AG04450 (cell line): ENCODE measurements at regions not wholly inside any gene's neighbourhood (a gene's known extent, or its start where the extent isn't known, plus 50 kb on each side); places are given as distances from the start of the nearest gene placed in this dataset.

Source experiments
- CTCF ChIA-PET: fragments of 300-600, 350-600 bp; formaldehyde crosslinking; extraction: SDS; loops from one replicate; lab custom pipeline; 2022; ENCODE audit warnings: antibody characterized with exemption, inconsistent platforms; lab: Charles Lee
- POLR2A ChIA-PET: fragments of 350-600 bp; formaldehyde crosslinking; extraction: SDS; loops from one replicate; lab custom pipeline; 2021; ENCODE audit warnings: antibody characterized with exemption, inconsistent platforms; lab: Yijun Ruan, JAX
- DNase-seq: peaks from one replicate; pipeline ENCODE4 v3.0.0-alpha.2; 2011; ENCODE audit warnings: low read depth, low spot score
- H3K27ac ChIP-seq: one replicate; pipeline ENCODE4 v1.5.1; 2012; ENCODE audit warnings: low read depth, low read length, control low read depth
- H3K27me3 ChIP-seq: one replicate; pipeline ENCODE4 v1.6.0; 2012; ENCODE audit warnings: low read length; ENCODE audit not compliant: control insufficient read depth, insufficient read depth
- H3K4me3 ChIP-seq: 2 replicates; pipeline ENCODE4 v1.5.1; 2011; ENCODE audit warnings: mild to moderate bottlenecking, low read depth, low read length, control low read depth
- H3K9me3 ChIP-seq: 2 replicates; pipeline ENCODE4 v1.5.1; 2012; ENCODE audit warnings: low read length; ENCODE audit not compliant: control insufficient read depth, insufficient read depth
- TF ChIP-seq, protein P1 (sequence below): IDR thresholded peaks from 2 replicates; pipeline ENCODE4 v1.5.1; 2011; ENCODE audit warnings: low read depth, low read length, control low read depth, inconsistent platforms

DNA sequence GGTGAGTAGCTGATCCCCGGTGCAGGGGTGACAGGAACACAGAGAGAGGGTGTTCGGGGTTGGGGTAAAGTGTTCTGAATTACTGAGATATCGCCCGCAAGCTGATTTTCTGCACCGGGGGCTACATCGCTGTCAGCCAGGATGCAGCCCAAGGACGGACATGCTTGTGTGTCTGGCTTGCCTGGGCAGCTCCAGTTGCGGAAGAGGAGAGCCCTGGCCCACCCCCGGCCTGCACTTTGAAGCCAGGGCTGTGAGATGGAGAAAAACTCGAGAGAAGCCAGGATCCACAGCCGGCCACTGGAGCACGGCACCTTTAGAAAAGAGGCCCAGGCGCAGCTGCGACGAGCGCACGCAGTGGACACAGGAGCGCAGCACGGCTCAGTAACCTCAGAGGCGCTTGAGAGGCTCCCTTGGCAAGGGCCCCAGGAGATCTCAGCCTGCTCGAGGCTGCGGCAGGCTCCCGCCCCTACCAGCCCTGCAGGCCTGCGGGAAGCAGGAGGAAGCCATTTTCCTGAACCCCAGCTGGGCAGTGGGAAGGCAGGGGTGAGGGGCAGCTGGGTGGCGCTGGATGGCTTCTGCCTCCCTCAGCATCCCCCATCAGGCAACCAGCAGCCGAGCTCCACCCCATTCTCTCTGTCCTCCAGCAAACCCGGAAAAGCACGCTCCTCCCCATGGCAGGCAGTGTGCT is 59.2 kb downstream of the C9orf50 start:
- TF ChIP-seq, protein P1, sequence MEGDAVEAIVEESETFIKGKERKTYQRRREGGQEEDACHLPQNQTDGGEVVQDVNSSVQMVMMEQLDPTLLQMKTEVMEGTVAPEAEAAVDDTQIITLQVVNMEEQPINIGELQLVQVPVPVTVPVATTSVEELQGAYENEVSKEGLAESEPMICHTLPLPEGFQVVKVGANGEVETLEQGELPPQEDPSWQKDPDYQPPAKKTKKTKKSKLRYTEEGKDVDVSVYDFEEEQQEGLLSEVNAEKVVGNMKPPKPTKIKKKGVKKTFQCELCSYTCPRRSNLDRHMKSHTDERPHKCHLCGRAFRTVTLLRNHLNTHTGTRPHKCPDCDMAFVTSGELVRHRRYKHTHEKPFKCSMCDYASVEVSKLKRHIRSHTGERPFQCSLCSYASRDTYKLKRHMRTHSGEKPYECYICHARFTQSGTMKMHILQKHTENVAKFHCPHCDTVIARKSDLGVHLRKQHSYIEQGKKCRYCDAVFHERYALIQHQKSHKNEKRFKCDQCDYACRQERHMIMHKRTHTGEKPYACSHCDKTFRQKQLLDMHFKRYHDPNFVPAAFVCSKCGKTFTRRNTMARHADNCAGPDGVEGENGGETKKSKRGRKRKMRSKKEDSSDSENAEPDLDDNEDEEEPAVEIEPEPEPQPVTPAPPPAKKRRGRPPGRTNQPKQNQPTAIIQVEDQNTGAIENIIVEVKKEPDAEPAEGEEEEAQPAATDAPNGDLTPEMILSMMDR, result no peak
- Histone ChIP-seq H3K4me3 (no peak overlapping the region), H3K27ac (peak overlapping the region; percentile 31), H3K9me3 (no peaks in the 10 kb centered on the region; the same call in 1 of the 2 replicates), H3K27me3 (no peaks in the 10 kb centered on the region)
- no peak for DNase-seq
- POLR2A ChIA-PET, result interaction anchor here (0.5 kb wide), 1 partner anchor 101 kb away, joined by 4 read pairs; no protein-coding TSS in a partner anchor
- CTCF ChIA-PET, result no interaction called here

DNA sequence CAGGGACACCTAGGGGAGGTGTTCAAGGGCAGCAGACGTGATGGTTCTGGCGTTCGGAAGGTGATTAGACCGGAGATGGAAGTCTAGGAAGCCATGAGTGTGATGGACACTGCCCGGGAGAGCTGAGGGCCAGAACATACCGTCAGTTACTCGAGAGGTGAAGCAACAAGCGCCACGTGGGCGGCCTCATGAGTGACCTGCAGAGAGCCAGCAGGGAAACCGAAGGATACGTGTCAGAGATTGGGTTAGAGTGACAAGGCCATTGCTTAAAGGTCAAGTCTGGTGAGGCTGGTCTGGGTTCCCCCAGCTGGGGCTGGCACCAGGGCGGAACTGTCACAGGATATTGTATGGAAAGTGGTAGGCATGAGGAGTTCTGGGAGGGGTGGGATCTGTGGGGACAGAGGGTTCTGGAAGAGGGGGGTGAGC is 60.0 kb downstream of the C9orf50 start:
- Histone ChIP-seq H3K4me3 (no peak overlapping the region), H3K9me3 (no peaks in the 10 kb centered on the region; the same call in 1 of the 2 replicates), H3K27ac (no peak overlapping the region), H3K27me3 (no peaks in the 10 kb centered on the region)
- DNase-seq, result no peak
- TF ChIP-seq, protein P1, result no peak
- ChIA-PET CTCF (interaction anchor here (0.6 kb wide), 1 partner anchor 660 kb away, joined by 3 read pairs; no protein-coding TSS in a partner anchor), POLR2A (interaction anchor here (0.5 to 1.0 kb wide), 2 partner anchors 11 to 100 kb away, joined by 3 to 4 read pairs; no protein-coding TSS in a partner anchor)

DNA sequence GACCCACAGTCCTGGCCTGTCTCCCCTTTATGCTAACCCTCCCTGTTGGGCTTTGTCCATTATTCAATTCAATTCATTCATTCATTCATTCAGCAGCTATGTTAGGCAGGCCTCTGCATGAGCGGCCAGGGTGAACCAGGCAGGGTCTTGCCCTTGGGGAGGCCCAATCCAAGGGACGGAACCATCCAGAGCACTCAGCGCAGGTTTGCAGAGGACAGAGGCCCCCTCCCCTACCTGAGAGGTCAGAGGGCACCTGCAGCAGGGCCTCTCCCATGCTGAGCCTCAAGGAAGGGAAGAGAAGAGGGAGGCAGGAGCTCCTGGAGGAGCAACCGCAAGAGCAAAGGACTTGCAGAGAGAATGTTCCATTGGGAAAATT is 61.4 kb downstream of the C9orf50 start:
- no peak for DNase-seq
- H3K27ac ChIP-seq, result no peak overlapping the region
- H3K9me3 ChIP-seq, result no peaks in the 10 kb centered on the region; the same call in 1 of the 2 replicates
- POLR2A ChIA-PET, result interaction anchor here (0.6 to 1.0 kb wide), 2 partner anchors 9 to 63 kb away, joined by 3 to 8 read pairs; no protein-coding TSS in a partner anchor
- TF ChIP-seq, protein P1, result no peak
- H3K27me3 ChIP-seq, result no peaks in the 10 kb centered on the region
- H3K4me3 ChIP-seq, result no peak overlapping the region
- CTCF ChIA-PET, result no interaction called here

DNA sequence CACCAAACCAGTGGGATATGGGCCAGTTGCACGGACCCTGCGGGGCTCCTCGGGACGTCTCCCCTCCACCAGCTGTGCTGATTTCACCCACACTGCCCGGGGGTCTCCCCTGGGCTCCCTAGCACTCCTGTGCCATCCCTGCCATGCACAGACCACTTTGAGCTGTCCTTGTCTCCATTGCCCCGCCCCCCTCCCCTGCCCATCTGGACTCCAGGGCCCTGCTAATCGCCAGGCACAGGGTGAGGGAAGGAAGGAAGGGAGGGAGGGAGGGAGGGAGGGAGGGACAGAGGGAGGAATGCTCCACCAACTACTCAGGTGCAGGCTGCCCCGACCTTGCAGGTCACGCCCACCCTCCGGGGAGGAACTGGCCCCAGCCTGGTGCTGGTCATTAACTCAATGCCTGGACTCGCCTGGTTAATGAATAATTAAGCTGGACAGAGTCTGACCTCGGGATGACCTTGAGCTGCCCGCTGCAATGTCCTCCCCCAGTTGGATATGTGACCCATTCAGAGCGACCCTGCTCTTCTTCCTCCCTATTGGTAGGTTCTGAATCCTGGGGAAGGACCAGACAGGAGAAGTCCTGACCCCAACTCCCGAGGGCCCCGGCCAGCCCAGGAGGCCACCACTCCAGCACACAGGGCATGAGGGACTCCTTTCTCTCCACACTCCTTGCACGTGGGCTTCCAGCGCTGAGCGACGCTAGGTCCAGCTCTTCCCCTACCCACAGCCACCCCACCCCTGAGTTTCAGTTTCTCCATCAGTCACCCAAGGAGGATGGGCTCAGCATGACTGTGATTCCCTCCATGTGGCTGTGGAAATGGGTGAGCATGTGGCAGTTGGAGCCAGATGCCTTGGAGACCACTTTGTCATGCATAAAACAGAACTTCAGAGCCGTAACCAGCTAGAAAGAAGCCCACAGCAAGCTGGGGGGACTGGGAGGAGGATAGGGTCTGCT is 62.1 kb downstream of the C9orf50 start:
- no peak for DNase-seq
- ChIA-PET CTCF (no interaction called here), POLR2A (interaction anchor here (0.6 kb wide), 1 partner anchor 62 kb away, joined by 8 read pairs; no protein-coding TSS in a partner anchor)
- Histone ChIP-seq H3K27me3 (no peaks in the 10 kb centered on the region), H3K9me3 (no peaks in the 10 kb centered on the region; the same call in 1 of the 2 replicates), H3K4me3 (no peak overlapping the region), H3K27ac (no peak overlapping the region)
- TF ChIP-seq, protein P1, result no peak
